Sigmoid colon (tissue), 6 donors: ENCODE measurements at regions not wholly inside any gene's neighbourhood (a gene's known extent, or its start where the extent isn't known, plus 50 kb on each side); places are given as distances from the start of the nearest gene placed in this dataset.

ENCODE experiments used
- DNase-seq: peaks from one replicate; pipeline ENCODE4 v3.0.0-alpha.2; 2019
- H3K27ac ChIP-seq, 4 donors: fragments of 200-600 bp; sonication (generic); one replicate each; pipeline ENCODE4 v1.5.1; 2016 to 2019; ENCODE audit warnings: mild to moderate bottlenecking in 1 of 4
- H3K27me3 ChIP-seq, 3 donors: fragments of 200-600 bp; sonication (generic); one replicate each; pipeline ENCODE4 v1.5.1; 2019; ENCODE audit warnings: mild to moderate bottlenecking in 1 of 3
- H3K36me3 ChIP-seq, 4 donors: fragments of 200-600 bp; sonication (generic); one replicate each; pipeline ENCODE4 v1.5.1; 2016 to 2019
- H3K4me1 ChIP-seq, 4 donors: fragments of 200-600 bp; sonication (generic); one replicate each; pipeline ENCODE4 v1.5.1; 2017 to 2019
- H3K4me3 ChIP-seq, 4 donors: fragments of 200-600 bp; sonication (generic); one replicate each; pipeline ENCODE4 v1.5.1; 2017 to 2019; ENCODE audit warnings: mild to moderate bottlenecking in 2 of 4, moderate library complexity in 1 of 4
- H3K9me3 ChIP-seq, 4 donors: fragments of 200-600 bp in 3 of 4; sonication (generic) in 3 of 4; one replicate each; pipeline versions ENCODE4 v1.5.1 to v1.6.1; 2013 to 2019
- EP300 ChIP-seq, 4 donors: sonication (generic); formaldehyde crosslinking; IDR thresholded peaks; one replicate each; pipeline ENCODE4 v1.6.1; 2017; ENCODE audit warnings: antibody characterized with exemption in 4 of 4
- POLR2A ChIP-seq, 2 donors: fragments of 450-650 bp; IDR thresholded peaks; one replicate each; pipeline ENCODE4 v1.6.1; 2016; ENCODE audit warnings: antibody characterized with exemption in 2 of 2, mild to moderate bottlenecking in 2 of 2, moderate library complexity in 2 of 2
- POLR2AphosphoS5 ChIP-seq, 4 donors: sonication (generic); formaldehyde crosslinking; IDR thresholded peaks; one replicate each; pipeline ENCODE4 v1.6.1; 2017; ENCODE audit warnings: antibody characterized with exemption in 4 of 4
- WGBS, 2 donors: extraction: QIAGEN DNeasy Blood & Tissue Kit; methylation state at CpG; one replicate each; pipeline ENCODE4 v1.1.7; 2013; 5-methylcytosine and 5-hydroxymethylcytosine counted together
- intact Hi-C: fragments of 100-400 bp; cut with DNase I; formaldehyde crosslinking; loops from one replicate; pipeline ENCODE4 v1.15.1; 2023
- small RNA-seq, 3 donors: library from RNA; depleted of rRNA; stranded (forward); fragments of <200 nt; gene quantifications; one replicate each; pipeline ENCODE3, GENCODE V24; 2016
- TF ChIP-seq, protein P1 (sequence below), 4 experiments: fragments of 450-650 bp in 3 of 4; fragments of 200-600 bp in 1 of 4; IDR thresholded peaks; one replicate each; pipeline ENCODE4 v1.5.1; 2016 to 2019; ENCODE audit warnings: antibody characterized with exemption in 4 of 4, mild to moderate bottlenecking in 3 of 4, moderate library complexity in 2 of 4
- donor health status: healthy with polysubstance abuse.
- donor health status: healthy.

DNA sequence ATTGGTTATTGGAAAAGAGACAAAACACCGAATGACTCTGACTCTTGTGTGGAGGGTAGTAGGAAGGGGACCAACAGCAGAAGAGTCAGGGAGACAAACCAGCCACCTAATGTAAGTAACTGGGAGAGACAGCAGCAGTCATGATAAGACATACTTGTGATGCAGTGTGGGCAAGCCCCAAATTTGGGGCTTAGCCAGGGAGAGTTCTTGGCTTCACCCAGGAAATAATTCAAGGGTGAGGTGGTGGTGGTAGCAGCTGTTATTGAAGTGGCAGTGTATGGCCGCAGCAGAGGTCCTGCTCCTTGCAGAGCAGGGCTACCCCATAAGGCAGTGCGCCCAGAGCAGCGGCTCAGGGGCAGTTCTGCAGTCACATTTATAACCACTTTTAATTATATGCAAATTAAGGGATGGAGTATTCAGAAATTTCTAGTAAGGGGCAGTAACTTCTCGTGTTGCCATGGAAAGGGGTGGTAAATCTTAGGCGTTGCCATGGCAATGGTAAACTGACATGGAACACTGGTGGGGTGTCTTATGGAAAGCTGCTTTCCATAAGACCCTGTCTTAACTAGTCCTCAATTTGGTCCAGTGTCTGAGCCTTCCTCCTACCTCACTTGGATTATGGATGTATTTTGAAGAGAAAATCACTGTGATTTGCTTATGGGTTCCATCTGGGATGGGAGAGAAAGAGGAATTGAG is 317.1 kb downstream of the PHKB start:
- no peak overlapping the region for H3K4me3 ChIP-seq
- peaks cover 0 to 4% (median 0%) of the 10 kb centered on the region in 4 donors for H3K4me1 ChIP-seq
- TF ChIP-seq EP300 (IDR thresholded peaks at IDR 0.05), result no peak
- TF ChIP-seq, protein P1, sequence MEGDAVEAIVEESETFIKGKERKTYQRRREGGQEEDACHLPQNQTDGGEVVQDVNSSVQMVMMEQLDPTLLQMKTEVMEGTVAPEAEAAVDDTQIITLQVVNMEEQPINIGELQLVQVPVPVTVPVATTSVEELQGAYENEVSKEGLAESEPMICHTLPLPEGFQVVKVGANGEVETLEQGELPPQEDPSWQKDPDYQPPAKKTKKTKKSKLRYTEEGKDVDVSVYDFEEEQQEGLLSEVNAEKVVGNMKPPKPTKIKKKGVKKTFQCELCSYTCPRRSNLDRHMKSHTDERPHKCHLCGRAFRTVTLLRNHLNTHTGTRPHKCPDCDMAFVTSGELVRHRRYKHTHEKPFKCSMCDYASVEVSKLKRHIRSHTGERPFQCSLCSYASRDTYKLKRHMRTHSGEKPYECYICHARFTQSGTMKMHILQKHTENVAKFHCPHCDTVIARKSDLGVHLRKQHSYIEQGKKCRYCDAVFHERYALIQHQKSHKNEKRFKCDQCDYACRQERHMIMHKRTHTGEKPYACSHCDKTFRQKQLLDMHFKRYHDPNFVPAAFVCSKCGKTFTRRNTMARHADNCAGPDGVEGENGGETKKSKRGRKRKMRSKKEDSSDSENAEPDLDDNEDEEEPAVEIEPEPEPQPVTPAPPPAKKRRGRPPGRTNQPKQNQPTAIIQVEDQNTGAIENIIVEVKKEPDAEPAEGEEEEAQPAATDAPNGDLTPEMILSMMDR (IDR thresholded peaks at IDR 0.05), result no peak
- no peak for TF ChIP-seq POLR2AphosphoS5 (IDR thresholded peaks at IDR 0.05)
- TF ChIP-seq POLR2A (IDR thresholded peaks at IDR 0.05), result no peak
- no peaks in the 10 kb centered on the region for H3K27me3 ChIP-seq
- WGBS, 2 donors, result 80 to 81% methylated on average over 6 of the region's 6 CpGs
- intact Hi-C loops, result no loop called here
- H3K9me3 ChIP-seq, result no peaks in the 10 kb centered on the region
- H3K27ac ChIP-seq, result no peak overlapping the region
- no peaks in the 10 kb centered on the region for H3K36me3 ChIP-seq
- DNase-seq, result no peak

DNA sequence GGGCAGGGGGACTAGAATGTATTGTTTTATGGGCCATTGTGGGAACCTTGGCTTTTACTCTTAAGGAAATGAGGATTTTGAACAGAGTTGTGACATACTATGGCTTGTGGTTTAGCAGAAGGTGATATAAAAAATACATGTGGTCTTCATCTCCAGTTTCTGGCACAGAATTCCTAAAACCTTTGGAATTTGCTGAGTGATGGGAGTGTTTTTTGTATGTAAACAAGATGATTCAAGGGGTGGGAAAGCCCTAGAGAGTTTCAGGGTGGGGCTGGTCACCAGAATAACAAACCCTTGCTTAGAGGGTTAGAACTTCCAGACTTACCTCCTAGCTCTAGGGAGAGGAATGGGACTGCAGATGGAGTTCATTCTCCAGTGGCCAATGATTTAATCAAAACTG is 316.1 kb downstream of the PHKB start:
- DNase-seq, result no peak
- Histone ChIP-seq H3K36me3 (no peaks in the 10 kb centered on the region), H3K27me3 (no peaks in the 10 kb centered on the region), H3K4me1 (peaks cover 0 to 4% (median 0%) of the 10 kb centered on the region in 4 donors), H3K9me3 (no peaks in the 10 kb centered on the region), H3K4me3 (no peak overlapping the region), H3K27ac (no peak overlapping the region)
- TF ChIP-seq EP300 (IDR thresholded peaks at IDR 0.05), result no peak
- TF ChIP-seq, protein P1 (IDR thresholded peaks at IDR 0.05), result no peak
- no peak for TF ChIP-seq POLR2AphosphoS5 (IDR thresholded peaks at IDR 0.05)
- no peak for TF ChIP-seq POLR2A (IDR thresholded peaks at IDR 0.05)
- intact Hi-C loops, result no loop called here

DNA sequence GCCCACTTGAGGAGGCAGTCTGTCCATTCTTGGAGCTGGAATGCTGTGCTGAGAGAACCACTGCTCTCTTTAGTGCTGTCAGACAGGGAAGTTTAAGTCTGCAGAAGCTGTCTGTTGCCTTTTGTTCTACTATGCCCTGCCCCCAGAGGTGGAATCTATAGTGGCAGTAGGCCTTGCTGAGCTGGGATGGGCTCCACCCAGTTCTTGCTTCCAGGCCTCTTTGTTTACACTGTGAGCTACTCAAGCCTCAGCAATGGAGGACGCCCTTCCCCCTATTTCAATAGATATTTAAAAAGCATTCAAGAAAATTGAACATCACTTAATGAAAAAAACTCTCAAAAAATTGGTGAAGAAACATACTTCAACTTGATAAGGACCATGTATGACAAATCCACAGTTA is 313.5 kb downstream of the PHKB start:
- Histone ChIP-seq H3K9me3 (no peaks in the 10 kb centered on the region), H3K4me3 (no peak overlapping the region), H3K27ac (no peak overlapping the region), H3K27me3 (no peaks in the 10 kb centered on the region), H3K4me1 (peaks cover 0 to 4% (median 0%) of the 10 kb centered on the region in 4 donors), H3K36me3 (no peaks in the 10 kb centered on the region)
- 10 to 48% methylated on average over 1 of the region's 1 CpG for WGBS, 2 donors
- TF ChIP-seq, protein P1 (IDR thresholded peaks at IDR 0.05), result no peak
- TF ChIP-seq POLR2AphosphoS5 (IDR thresholded peaks at IDR 0.05) (no peak), POLR2A (IDR thresholded peaks at IDR 0.05) (no peak), EP300 (IDR thresholded peaks at IDR 0.05) (no peak)
- intact Hi-C loops, result no loop called here
- no peak for DNase-seq

DNA sequence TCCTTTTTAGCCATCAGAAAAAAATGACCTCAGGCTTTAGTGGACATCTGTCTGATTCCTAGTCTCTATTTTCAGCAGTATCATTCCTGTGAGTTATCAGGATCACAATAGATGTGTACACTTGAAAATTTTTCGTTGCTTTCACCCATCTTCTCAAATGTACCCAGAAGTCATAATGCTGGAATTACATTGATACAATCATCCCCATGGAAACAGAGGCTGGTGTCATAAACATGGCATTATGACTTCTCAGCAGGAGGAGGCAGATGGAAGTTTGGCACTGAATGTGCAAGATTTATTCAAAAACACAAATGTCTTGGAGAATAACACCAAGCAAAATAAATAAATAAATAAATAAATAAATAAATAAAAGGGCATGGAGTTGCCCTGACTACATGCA is 292.5 kb downstream of the PHKB start:
- TF ChIP-seq, protein P1 (IDR thresholded peaks at IDR 0.05), result no peak
- TF ChIP-seq EP300 (IDR thresholded peaks at IDR 0.05) (no peak), POLR2A (IDR thresholded peaks at IDR 0.05) (no peak), POLR2AphosphoS5 (IDR thresholded peaks at IDR 0.05) (no peak)
- H3K4me3 ChIP-seq, result no peak overlapping the region
- WGBS, 2 donors, result 0 to 44% methylated on average over 1 of the region's 1 CpG
- H3K36me3 ChIP-seq, result no peaks in the 10 kb centered on the region
- intact Hi-C loops, result no loop called here
- DNase-seq, result no peak
- no peaks in the 10 kb centered on the region for H3K9me3 ChIP-seq
- H3K27me3 ChIP-seq, result no peaks in the 10 kb centered on the region
- no peak overlapping the region for H3K27ac ChIP-seq
- H3K4me1 ChIP-seq, result no peaks in the 10 kb centered on the region

Small RNA genes in the stretch of these regions (small RNA-seq; reads per million reads assigned to genes)
- 0 reads per million in 3 donors for gene AC141846.1
